GM19455 (cell line): ENCODE measurements at regions not wholly inside any gene's neighbourhood (a gene's known extent, or its start where the extent isn't known, plus 50 kb on each side); places are given as distances from the start of the nearest gene placed in this dataset.
"Not testable (repeated sequence)": the region's sequence is repeated elsewhere in the genome, so short reads cannot be mapped to it uniquely, and the experiment has no call there.

Source experiments
- ATAC-seq: cut with Tn5 transposase; IDR thresholded peaks from one replicate; pipeline ENCODE4 v1.9.1; 2021; ENCODE audit not compliant: unreplicated experiment

DNA sequence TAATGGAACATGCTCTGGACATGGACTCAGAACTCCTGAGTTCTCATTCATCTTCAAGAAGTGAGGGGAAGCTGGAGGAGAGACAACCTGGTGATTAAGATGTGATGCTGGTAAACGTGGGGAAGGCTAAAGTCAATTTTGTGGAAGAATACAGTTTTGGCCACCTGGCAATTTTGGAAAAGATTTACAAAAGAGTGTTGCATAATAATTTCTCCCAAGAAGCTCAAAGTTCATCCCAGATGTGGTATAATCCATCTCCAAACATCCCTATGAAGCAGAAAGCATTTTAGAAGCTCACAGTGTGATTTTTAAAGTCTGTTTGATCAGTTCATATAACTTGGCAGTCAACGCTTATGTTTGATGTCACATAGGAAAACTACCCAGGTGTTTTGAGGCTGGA, 208.7 kb downstream of the LMX1A start:
- ATAC-seq = no peak

DNA sequence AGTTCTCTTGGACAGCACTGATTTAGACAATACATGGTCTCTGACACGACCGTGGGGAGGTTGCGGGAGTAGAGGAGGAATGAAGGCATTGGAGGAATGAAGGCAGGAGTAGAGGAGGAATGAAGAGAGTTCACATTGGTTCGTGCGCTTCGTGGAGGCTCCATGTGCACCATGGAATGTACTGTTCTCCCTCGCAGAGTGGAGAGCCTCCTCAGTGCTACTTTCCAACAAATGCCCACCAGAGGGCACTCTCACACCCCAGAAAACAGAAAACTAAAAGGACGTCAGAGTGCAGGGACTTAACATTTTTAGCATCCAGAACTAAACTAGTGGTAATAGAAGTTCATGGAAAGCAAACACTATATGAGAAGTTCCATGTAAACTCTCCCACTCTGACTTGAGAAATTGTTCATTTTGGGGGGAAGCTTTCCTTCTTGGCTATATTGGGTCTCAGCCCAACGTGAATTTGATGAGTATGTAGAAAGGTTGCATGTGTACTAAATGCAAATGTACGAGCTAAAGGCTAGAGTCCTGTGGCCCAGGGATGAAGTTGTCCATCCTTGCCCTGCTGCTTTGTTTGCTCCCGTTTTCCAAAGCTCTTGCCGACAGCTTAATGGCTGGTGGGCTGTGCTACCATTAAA, 211.6 kb downstream of the LMX1A start:
- ATAC-seq = no peak

DNA sequence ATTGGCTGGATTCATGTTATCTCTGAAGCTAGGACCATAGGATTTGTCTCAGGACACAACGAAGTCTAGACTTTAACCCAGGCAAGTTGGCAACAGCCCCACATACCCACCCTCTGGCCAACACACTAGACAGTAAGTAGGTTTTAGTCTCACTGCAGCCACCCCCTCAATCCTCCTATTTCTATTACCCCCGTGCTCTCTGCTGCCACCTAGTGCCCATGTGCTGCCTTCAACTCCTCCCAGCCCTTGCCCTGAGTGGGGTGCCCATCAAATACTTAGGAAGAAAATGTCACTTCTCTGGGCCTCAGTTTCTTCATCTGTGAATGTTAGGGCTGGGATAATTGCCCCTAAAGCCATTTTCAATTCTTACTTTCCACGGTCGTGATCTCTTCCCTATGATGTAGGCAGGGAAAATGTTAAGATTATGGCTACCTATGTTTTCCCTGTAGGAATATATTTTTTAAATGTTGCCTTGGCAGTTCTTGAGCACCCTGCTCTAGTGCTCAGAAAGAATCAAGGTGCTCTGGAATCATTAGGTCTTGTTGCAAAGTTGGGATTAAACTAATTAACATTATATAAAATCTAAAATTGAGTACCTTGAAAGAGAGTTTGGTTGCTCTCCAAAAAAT, 213.0 kb downstream of the LMX1A start:
- no peak for ATAC-seq

DNA sequence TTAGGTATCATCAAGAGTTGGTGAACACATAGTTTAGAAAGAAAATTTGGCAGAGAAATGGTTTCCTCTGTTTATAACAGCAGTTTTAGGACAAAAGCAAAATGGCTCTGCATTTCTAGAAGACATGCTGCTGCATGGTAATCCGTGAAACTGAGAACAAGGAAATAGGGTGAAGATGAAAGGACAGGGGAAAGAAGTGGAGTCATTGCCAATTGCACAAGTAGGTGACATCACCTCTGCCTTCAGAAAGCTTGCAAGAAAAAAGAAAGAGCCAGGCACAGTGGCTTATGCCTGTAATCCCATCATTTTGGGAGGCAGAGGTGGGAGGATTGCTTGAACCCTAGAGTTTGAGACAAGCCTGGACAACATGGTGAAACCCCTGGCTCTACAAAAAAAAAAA, 217.6 kb downstream of the LMX1A start:
- ATAC-seq = no peak

DNA sequence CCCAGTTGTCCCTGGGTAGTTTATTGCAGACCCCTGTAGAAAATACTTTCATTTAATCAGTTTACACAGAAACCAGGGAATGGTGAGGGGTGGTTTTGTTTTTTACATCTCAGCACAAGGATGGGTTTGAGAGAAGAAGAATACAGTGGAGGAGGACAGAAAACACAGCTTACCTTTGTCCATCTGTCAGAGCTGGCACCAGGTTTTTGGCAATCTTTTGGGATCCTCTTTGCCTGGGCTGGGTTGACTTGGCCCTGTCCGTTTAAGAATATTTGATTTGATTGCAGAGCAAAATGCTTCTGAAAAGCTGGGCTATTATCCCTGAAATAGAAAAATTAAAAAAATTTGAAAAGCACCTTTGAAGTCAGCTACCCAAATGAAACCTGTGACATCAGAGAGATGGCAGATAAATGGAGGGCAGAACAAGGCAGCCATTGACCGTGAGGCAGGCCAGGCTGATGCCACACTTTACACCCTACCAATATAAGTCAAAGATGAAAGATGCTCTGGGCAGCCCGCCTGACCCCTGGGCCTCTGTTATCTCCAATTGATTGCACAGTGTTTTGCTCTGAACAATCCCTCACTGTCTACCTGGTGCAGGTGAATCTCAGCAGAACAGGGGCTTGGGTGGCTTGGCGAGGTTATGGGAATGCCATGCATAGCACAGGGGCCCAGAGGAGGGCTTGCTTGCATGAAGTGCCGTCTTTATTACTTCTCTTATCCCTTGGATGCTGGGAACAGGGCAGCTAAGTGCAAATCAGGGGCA, 218.8 kb downstream of the LMX1A start:
- no peak for ATAC-seq

DNA sequence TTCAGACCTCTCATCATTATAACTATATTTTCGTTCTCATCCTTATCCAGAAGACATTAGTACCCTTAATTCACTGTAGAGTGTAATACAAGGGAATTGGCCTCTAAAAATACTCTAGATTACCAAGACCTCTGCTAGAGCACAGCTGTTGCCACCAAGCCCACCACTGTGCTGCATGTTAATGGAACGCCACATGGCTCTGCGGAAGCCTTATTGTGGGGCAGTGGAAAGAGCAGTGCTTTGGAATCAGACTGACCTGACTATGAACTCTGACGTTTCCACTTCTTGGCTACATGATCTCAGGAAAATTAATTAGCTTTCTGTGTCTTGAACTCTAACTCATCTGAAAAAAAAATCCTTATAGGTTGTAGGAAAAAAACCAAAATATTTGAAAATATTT, 222.1 kb downstream of the LMX1A start:
- ATAC-seq = no peak

DNA sequence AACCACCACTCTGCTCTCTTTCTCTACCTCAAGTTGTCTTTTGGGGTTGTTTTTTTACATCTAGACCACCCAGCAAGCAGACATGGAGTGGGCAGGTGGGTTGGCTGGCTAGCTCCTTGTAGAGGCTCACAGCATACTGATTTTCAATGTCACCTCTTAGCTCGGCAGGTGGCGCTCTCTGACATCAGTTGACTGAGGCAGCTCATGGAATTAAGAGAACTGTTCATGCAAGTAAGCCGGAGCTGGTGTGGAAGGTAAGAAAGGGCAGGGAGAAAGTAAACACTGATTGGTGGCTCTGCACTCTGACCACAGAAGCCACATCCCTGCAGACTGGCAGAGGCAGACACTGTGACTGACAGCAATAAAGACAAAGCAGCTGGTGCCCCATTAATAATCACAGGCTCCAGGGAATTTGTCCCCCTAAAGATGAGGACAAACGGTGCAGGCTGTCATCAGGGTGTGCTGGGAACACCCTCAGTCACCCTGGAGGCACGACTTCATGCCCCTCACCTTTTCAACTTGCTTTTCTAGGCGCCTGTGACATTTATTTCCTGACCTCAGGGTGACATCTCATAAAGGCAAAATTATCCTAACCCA, 226.8 kb downstream of the LMX1A start:
- ATAC-seq = no peak

DNA sequence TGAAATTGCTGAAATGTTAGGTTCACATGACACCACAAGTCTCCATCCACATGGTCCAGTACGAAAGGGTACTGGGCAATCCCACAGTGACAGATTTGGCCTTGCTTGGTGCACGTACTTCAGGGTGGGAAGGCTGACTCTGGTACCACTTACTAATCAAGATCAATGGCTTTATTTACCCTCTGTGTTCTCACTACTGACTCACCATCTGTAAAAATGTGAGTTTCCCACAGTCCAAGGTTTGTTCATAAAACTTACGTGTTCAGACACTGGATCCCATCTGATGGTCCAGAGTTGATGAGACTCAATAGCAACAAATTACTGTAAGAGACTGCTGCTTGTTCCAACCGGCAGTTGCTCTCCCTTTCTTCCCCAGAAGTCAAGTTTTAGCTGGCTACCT, 231.7 kb downstream of the LMX1A start:
- no peak for ATAC-seq

DNA sequence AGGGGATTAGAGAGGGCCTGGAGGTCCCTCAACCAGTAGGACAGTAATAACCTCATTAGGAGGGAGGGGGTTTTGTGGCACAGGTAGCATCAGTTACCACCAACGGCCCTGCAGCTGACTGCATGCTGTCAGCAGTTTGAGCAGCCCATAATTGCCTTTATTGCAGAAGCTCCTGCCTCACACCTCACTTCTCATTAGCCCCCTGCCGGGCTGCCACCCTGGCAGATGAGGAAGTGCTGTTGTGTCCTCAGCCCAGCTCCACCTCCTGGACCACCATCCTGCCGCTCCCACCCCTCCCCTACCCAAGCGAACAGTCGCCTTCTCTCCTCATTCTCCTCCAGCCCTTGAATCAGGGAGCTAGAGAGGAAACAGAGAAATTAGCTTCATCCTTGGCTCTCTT, 237.4 kb downstream of the LMX1A start:
- ATAC-seq = no peak

DNA sequence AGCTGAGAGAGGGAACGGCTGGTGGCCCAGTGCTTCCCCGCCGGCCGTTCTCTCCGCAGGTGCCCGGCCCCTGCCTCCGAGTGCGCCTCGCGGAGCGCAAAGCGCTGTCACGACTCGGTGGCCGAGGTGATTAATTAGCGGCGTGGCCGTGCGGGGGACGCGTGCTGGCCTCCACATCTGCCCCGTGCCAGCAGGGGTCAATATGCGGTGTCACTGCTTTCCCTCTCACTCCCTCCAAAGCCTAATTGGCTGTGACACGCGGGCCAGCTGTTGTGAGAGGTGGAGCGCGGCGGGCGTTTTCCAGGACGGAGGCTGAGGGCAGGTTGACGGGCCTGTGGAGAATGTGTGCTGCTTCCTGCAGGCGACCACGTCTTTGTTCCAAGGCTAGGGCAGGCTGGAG, 239.0 kb downstream of the LMX1A start:
- no peak for ATAC-seq

DNA sequence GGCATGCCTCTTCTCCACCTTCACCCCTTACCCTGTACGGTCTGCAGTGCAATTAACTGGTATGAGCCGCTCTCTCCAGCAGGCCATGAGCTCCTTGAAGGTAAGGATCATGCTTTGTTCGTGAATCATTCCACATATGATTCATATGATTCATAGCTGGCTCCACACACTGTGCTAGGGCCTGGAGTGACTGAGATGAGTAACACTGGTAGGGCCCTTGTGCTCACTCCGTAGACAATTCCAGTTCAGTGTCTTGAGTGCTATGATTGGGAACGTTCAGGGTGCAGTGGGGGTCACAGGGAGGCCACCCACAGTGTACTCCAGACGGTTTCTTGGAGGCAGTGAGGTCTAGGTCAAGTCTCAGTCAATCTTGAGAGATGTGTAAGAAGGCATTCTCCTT, 239.8 kb downstream of the LMX1A start:
- no peak for ATAC-seq

DNA sequence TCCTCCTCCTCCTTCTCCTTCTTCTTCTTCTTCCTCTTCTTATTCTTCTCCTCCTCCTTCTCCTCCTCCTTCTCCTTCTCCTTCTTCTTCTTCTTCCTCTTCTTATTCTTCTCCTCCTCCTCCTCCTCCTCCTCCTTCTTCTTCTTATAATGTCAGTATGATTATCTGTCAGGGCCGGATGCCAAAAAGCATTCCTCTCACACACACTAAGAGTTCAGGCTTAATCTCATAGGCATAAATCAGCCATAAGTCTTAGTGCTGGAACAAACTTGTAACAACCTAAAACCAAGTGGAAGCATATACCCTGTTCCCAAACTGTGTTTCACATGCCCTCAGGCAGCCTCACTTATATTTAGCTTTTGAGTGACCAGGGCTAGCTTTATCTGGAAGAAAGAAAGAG, 240.3 kb downstream of the LMX1A start:
- ATAC-seq = no peak

DNA sequence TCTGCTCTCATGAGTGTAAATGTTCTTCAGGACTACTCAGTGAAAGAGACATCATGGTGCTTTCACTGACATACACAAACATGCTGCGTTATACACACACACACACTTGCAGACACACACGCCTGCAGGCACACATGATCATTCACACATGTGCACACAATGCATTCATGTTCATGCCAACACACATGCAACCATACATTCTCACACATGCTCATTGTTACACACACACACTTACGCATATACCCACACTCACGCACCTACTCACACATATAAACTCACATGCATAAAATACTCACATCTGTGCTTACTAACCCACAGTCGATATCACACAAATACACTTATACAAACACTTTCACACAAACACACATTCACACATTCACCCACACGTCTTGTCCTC, 241.6 kb downstream of the LMX1A start:
- ATAC-seq = no peak

DNA sequence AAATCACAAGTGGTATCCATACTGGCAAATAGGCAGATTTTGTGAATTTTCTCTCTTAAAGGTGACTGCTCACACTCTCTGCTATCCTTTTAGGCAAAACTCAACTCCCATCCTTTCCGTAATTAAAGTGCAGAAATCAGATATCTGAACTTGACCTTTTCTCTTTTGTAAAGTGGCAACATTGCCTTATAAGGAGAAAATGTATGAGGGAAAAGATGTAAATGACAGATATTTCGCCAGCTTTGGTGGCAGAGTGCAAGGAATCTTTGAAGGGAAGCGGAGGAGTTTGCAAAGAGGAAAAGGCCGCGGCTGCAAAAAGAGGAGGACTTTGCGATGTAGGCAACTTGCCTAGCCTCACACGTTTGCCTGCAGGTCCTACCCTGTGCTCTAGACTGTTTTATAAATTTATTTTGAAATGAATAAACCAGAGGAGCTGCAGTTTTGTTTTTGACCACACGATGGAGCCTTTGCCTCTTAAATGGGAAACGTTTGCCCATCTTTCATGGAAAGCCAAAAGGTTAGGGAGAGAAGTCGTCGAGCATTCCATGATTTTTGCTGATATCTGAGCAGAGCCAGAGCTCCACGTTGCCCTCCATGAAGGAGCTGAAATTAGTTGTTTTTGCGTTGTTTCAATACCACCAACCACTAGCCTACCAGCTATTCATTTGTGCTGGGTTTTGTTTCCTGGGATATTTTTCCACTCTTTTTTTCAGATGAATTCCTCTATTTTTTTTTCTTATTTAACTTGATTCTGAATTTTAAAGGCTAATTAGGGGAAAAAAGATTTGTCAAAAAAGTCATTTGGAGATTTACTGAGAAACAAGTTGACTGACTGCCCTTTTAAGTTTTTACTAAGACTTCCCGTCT, 242.3 kb downstream of the LMX1A start:
- ATAC-seq = no peak

DNA sequence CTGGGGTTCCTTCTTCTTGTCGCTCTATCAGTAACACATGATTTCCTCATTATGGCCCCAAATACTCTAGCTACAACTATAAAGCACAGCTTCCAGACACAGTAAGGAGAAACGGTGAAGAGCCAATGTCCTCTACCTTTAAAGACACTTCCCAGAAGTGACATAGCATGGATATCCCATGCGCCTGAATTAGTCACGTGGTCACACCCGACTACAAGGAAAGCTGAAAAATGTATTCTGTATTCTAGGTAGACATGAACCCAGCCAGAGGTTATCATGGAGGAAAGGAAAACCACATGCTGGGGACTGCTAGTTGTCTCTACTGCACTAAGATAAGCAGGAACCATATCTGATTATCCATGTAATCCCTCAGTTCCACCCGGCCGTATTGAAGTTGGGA, 244.3 kb downstream of the LMX1A start:
- ATAC-seq = no peak

DNA sequence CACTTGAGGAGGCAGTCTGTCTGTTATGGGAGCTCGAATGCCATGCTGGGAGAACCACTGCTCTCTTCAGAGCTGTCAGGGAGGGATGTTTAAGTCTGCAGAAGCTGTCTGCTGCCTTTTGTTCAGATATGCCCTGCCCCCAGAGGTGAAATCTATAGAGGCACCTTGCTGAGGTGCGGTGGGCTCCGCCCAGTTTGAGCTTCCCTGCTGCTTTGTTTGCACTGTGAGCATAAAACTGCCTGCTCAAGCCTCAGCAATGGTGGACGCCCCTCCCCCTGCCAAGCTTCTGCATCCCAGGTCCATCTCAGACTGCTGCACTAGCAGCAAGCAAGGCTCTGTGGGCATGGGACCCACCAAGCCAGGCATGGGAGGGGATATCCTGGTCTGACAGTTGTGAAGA, 247.5 kb downstream of the LMX1A start:
- ATAC-seq = no peak

DNA sequence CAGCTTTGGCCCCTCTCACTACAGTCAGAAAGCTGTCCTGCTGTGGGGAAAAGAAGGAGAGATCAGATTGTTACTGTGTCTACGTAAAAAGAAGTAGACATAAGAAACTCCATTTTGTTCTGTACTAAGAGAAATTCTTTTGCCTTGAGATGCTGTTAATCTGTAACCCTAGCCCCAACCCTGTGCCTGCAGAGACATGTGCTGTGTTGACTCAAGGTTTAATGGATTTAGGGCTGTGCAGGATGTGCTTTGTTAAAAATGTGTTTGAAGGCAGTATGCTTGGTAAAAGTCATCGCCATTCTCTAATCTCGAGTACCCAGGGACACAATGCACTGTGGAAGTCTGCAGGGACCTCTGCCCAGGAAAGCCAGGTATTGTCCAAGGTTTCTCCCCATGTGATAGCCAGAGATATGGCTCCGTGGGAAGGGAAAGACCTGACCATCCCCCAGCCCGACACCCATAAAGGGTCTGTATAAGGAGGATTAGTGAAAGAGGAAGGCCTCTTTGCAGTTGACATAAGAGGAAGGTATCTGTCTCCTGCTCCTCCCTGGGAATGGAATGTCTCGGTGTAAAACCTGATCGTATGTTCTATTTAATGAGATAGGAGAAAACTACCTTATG, 263.9 kb downstream of the LMX1A start:
- not testable (repeated sequence) for ATAC-seq

DNA sequence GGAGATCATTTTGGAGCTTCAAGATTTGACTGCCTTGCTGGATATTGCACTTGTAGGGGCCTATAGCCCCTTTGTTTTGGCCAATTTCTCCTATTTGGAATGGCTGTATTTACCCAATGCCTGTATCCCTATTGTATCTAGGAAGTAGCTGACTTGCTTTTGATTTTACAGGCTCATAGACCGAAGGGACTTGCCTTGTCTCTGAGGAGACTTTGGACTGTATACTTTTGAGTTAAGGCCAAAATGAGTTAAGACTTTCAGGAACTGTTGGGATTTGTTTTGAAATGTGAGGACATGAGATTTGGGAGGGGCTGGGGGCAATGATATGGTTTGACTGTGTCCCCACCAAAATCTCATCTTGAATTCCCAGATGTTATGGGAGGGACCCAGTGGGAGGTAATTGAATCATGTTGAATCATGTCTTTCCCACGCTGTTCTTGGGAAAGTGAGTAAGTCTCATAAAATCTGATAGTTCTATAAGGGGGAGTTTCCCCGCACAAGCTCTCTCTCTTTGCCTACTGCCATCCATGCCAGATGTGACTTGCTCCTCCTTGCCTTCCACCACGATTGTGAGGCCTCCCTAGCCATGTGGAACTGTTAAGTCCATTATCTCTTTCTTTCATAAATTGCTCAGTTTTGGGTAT, 276.1 kb downstream of the LMX1A start:
- no peak for ATAC-seq

DNA sequence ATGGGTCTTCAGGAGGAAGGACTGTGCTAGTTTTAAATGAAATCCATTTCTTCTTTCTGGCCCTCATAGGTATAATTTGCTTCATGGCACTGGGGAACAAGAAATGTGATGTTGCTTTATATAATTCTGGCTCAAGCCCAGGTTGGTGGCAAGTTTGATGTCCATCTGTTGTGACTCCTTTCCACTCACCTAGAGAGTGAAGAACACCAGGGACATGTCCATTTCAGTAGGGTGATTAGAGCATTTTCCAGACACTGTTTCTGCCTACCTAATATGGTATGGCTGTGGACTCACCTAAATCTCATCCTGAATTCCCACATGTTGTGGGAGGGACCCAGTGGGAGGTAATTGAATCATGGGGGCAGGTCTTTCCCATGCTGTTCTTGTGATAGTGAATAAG, 278.1 kb downstream of the LMX1A start:
- ATAC-seq = no peak

DNA sequence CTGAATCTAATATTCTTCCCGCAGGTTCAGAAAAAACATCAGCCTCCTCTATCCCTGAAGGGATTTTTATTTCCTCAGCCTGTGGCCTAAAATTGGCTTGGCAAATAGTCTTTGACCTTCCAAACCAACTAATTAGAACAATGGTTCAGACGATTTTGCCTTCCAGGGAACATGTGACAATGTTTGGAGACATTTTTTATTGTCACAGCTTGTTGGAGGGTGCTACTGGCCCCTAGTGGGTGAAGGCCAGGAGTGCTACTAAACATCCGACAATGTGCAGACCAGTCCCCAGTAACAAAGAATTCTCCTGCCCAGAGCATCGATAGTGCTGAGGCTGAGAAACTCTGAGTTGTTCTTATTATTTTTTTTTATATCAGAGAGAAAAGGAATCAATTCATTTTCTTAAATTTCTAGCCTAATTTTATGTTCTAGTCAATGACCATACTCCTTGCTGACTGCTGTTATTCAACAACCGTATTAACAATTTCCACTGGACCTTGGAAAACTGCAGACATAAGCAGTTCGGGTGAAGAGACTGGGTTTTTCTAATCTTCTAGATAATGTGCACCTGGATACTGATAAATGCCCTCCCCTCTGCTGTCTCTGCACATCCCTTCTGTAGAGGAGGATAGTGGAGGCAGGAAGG, 280.7 kb downstream of the LMX1A start:
- ATAC-seq = no peak
